ENCODE measurements at regions not wholly inside any gene's neighbourhood (a gene's known extent, or its start where the extent isn't known, plus 50 kb on each side); places are given as distances from the start of the nearest gene placed in this dataset.

- H3K36me3 ChIP-seq = no peaks in the 10 kb centered on the region
- DNase-seq = no peak
- WGBS, 2 donors = 51 to 54% methylated on average over 6 of the region's 6 CpGs
- H3K27ac ChIP-seq = no peak overlapping the region
- H3K4me3 ChIP-seq = no peak overlapping the region
- H3K27me3 ChIP-seq = no peaks in the 10 kb centered on the region
- no peak for TF ChIP-seq CTCF (IDR thresholded peaks at IDR 0.05)
- no peaks in the 10 kb centered on the region for H3K9me3 ChIP-seq
- ATAC-seq = no peak
- intact Hi-C loops (cut with DNase I) = no loop called here
- H3K4me1 ChIP-seq = no peaks in the 10 kb centered on the region
Observed at GRCh38 chr12:98213556-98213955, 301.8 kb upstream of the TMPO start.

GRCh38 chr12:98217257-98217656 lies 298.1 kb upstream of the TMPO start:
- no peaks in the 10 kb centered on the region for H3K9me3 ChIP-seq
- peaks cover 0 to 5% (median 0%) of the 10 kb centered on the region in 7 donors for H3K27me3 ChIP-seq
- WGBS, 2 donors = 93 to 100% methylated on average over 1 of the region's 1 CpG
- ATAC-seq (no peak), DNase-seq (no peak)
- H3K4me1 ChIP-seq = no peaks in the 10 kb centered on the region
- no peaks in the 10 kb centered on the region for H3K36me3 ChIP-seq
- H3K4me3 ChIP-seq = no peak overlapping the region
- intact Hi-C loops (cut with DNase I) = no loop called here
- no peak overlapping the region for H3K27ac ChIP-seq
- no peak for TF ChIP-seq CTCF (IDR thresholded peaks at IDR 0.05)

DNA sequence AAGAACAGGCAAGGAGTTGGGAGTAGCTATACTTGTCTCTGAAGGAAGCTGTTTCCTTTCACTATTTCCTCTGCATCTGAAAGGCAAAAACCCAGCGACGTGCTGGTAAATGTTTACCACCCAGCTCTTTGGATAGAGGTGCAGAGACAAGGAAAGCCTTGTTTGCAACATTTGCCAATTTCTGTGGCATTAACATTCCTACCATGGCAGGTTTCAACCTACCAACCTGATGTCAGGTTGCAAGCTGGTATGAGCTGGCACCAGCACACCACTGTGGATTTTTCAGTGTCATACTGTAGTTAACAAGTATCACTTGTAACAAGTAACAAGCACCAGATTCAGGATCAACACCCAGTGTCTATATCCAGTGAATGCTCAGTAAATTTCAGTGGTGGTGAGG lies 294.8 kb upstream of the TMPO start:
- Histone ChIP-seq H3K9me3 (no peaks in the 10 kb centered on the region), H3K27me3 (peaks cover 0 to 5% (median 0%) of the 10 kb centered on the region in 7 donors), H3K36me3 (no peaks in the 10 kb centered on the region), H3K4me3 (no peak overlapping the region), H3K4me1 (no peaks in the 10 kb centered on the region), H3K27ac (no peak overlapping the region)
- intact Hi-C loops (cut with DNase I) = no loop called here
- TF ChIP-seq CTCF (IDR thresholded peaks at IDR 0.05) = no peak
- ATAC-seq = no peak
- DNase-seq = no peak
- WGBS, 2 donors = 24 to 43% methylated on average over 2 of the region's 2 CpGs

DNA sequence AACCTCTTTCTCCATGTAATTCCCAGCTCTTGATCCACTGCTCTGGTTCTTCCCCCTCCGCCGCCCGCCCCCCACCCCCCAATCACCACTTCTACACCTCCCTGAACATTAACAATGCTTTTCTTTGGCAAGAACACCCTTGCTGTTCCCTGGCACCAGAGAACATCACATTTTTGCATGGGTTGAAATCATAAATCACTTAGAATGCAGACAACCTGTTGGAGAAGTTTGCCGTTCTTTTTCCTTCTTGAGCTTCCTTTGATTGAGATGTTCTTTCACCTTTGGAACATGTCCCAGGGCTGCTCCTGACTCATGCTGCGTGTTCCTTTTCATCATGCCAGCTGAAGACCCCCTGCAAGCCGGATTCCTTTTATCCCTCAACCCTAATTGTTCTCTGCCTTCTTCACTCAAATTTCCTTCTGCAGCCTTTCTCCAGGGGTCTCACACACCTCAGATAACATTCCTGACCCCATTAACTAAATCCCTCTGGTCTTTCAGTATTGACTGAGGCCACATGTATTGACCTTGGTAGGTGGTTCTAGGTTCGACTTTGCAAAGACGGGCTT lies 294.1 kb upstream of the TMPO start:
- H3K4me1 ChIP-seq = no peaks in the 10 kb centered on the region
- no peak for ATAC-seq
- no peak for DNase-seq
- intact Hi-C loops (cut with DNase I) = no loop called here
- H3K36me3 ChIP-seq = no peaks in the 10 kb centered on the region
- no peak overlapping the region for H3K4me3 ChIP-seq
- no peak overlapping the region for H3K27ac ChIP-seq
- no peak for TF ChIP-seq CTCF (IDR thresholded peaks at IDR 0.05)
- H3K9me3 ChIP-seq = no peaks in the 10 kb centered on the region
- 77 to 80% methylated on average over 8 of the region's 8 CpGs for whole genome bisulfite sequencing, 2 donors
- H3K27me3 ChIP-seq = peaks cover 0 to 5% (median 0%) of the 10 kb centered on the region in 7 donors

Data from heart right ventricle (tissue), 16 donors.